ENCODE measurements at regions not wholly inside any gene's neighbourhood (a gene's known extent, or its start where the extent isn't known, plus 50 kb on each side); places are given as distances from the start of the nearest gene placed in this dataset.

DNA sequence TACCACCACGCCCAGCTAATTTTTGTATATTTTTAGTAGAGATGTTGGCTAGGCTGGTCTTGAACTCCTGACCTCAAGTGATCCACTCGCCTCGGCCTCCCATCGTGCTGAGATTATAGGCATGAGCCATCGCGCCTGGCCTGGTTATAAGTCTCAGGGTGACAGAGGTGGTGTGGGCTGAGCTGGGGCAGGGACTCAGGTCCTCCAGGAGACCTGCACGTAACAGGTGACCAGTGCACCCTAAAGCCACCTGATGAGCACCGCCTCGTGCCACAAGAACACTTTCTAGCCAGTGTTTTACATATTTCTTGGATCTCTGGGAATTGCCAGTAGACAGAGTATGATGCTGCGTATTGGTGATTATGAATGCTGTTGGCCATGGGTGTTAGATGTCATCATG, 136.5 kb upstream of the CPM start:
- TF ChIP-seq, protein P1, sequence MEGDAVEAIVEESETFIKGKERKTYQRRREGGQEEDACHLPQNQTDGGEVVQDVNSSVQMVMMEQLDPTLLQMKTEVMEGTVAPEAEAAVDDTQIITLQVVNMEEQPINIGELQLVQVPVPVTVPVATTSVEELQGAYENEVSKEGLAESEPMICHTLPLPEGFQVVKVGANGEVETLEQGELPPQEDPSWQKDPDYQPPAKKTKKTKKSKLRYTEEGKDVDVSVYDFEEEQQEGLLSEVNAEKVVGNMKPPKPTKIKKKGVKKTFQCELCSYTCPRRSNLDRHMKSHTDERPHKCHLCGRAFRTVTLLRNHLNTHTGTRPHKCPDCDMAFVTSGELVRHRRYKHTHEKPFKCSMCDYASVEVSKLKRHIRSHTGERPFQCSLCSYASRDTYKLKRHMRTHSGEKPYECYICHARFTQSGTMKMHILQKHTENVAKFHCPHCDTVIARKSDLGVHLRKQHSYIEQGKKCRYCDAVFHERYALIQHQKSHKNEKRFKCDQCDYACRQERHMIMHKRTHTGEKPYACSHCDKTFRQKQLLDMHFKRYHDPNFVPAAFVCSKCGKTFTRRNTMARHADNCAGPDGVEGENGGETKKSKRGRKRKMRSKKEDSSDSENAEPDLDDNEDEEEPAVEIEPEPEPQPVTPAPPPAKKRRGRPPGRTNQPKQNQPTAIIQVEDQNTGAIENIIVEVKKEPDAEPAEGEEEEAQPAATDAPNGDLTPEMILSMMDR (IDR thresholded peaks at IDR 0.05), result no peak
- TF ChIP-seq POLR2A (IDR thresholded peaks at IDR 0.05), result no peak
